SH-SY5Y (cell line): ENCODE measurements at regions not wholly inside any gene's neighbourhood (a gene's known extent, or its start where the extent isn't known, plus 50 kb on each side); places are given as distances from the start of the nearest gene placed in this dataset.

ENCODE experiments used
- GATA2 ChIP-seq: IDR thresholded peaks from 2 replicates; pipeline ENCODE4 v1.6.1; 2011; ENCODE audit warnings: mild to moderate bottlenecking, low read depth, low read length
- GATA3 ChIP-seq: IDR thresholded peaks from 2 replicates; pipeline ENCODE4 v1.6.1; 2011; ENCODE audit warnings: low read depth, mild to moderate bottlenecking, low read length, moderate library complexity

DNA sequence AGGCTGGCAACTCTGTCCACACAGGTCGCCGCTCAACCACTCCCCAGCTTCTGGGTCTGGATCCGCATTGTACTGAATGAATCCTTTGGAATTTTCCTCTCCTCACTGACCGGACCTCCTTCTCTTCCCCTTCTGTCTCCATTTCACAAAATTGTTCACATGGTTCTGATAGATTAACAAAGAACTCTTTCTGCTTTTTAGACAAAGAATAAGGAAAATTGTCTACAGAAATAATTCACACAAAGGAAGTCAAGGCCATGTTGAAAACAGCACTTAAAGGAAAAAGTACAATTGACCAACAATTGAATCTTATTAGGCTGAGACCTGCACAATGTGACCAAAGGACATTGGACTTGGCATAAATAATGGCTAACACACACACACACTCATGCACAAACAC, 73.6 kb upstream of the GLI2 start:
- TF ChIP-seq GATA2 (no peak), GATA3 (no peak)
